Osteoblast (primary cell): ENCODE measurements at regions not wholly inside any gene's neighbourhood (a gene's known extent, or its start where the extent isn't known, plus 50 kb on each side); places are given as distances from the start of the nearest gene placed in this dataset.

Source experiments
- DNase-seq: peaks from one replicate; pipeline ENCODE4 v3.0.0; 2011; ENCODE audit warnings: low spot score, mixed read lengths; ENCODE audit not compliant: insufficient read length; ENCODE audit errors: missing footprints
- H2AFZ ChIP-seq: 2 replicates; pipeline ENCODE4 v1.6.0; 2011; ENCODE audit warnings: mild to moderate bottlenecking, low read length
- H3K27ac ChIP-seq: 2 replicates; pipeline ENCODE4 v1.5.1; 2011; ENCODE audit warnings: mild to moderate bottlenecking, low read depth, low read length, moderate library complexity
- H3K27me3 ChIP-seq: 2 replicates; pipeline ENCODE4 v1.6.0; 2012; ENCODE audit warnings: mild to moderate bottlenecking, control low read depth, inconsistent platforms, low read length, moderate library complexity; ENCODE audit not compliant: insufficient read depth
- H3K36me3 ChIP-seq: 2 replicates; pipeline ENCODE4 v1.5.1; 2011; ENCODE audit warnings: mild to moderate bottlenecking, low read length, control low read depth, moderate library complexity; ENCODE audit not compliant: insufficient read depth
- H3K4me1 ChIP-seq: 2 replicates; pipeline ENCODE4 v1.5.1; 2011; ENCODE audit warnings: mild to moderate bottlenecking, low read length, control low read depth, moderate library complexity; ENCODE audit not compliant: insufficient read depth
- H3K4me2 ChIP-seq: 2 replicates; pipeline ENCODE4 v1.6.0; 2011; ENCODE audit warnings: mild to moderate bottlenecking, low read length; ENCODE audit not compliant: insufficient read depth
- H3K4me3 ChIP-seq: fragments of 200-600 bp; sonication (generic); 3 replicates; pipeline ENCODE4 v1.5.1; 2012; ENCODE audit warnings: mild to moderate bottlenecking, low read length, inconsistent platforms; ENCODE audit not compliant: insufficient read depth
- H3K79me2 ChIP-seq: 2 replicates; pipeline ENCODE4 v1.6.0; 2012; ENCODE audit warnings: mild to moderate bottlenecking, low read length, control low read depth, inconsistent platforms; ENCODE audit not compliant: insufficient read depth
- H3K9me3 ChIP-seq: 2 replicates; pipeline ENCODE4 v1.5.1; 2011; ENCODE audit warnings: low read depth, low read length, control low read depth
- H4K20me1 ChIP-seq: 2 replicates; pipeline ENCODE4 v1.6.0; 2012; ENCODE audit warnings: mild to moderate bottlenecking, low read length, control low read depth; ENCODE audit not compliant: insufficient read depth
- CTCF ChIP-seq: IDR thresholded peaks from 2 replicates; pipeline ENCODE4 v1.5.1; 2011; ENCODE audit warnings: mild to moderate bottlenecking, low read depth, low read length, moderate library complexity; ENCODE audit errors: extremely low read depth

GRCh38 chr3:83035704-83036010 is 1274.2 kb upstream of the GBE1 start:
- H3K4me2 ChIP-seq, result no peak overlapping the region
- H3K4me3 ChIP-seq, result no peak overlapping the region
- DNase-seq, result no peak
- H3K9me3 ChIP-seq, result no peaks in the 10 kb centered on the region
- no peaks in the 10 kb centered on the region for H4K20me1 ChIP-seq
- no peak for TF ChIP-seq CTCF
- no peaks in the 10 kb centered on the region for H3K4me1 ChIP-seq
- H3K79me2 ChIP-seq, result no peaks in the 10 kb centered on the region
- no peak overlapping the region for H2AFZ ChIP-seq
- H3K27me3 ChIP-seq, result no peaks in the 10 kb centered on the region
- H3K36me3 ChIP-seq, result no peaks in the 10 kb centered on the region
- H3K27ac ChIP-seq, result no peak overlapping the region

GRCh38 chr3:83034806-83035703 is 1273.6 kb upstream of the GBE1 start:
- Histone ChIP-seq H4K20me1 (no peaks in the 10 kb centered on the region), H3K4me1 (no peaks in the 10 kb centered on the region), H3K4me3 (no peak overlapping the region), H3K4me2 (no peak overlapping the region), H3K27me3 (no peaks in the 10 kb centered on the region), H3K27ac (no peak overlapping the region), H3K9me3 (no peaks in the 10 kb centered on the region), H2AFZ (no peak overlapping the region), H3K36me3 (no peaks in the 10 kb centered on the region), H3K79me2 (no peaks in the 10 kb centered on the region)
- DNase-seq, result peak; percentile 9
- TF ChIP-seq CTCF, result no peak

- no peaks in the 10 kb centered on the region for H3K36me3 ChIP-seq
- H3K27ac ChIP-seq, result no peak overlapping the region
- no peaks in the 10 kb centered on the region for H3K27me3 ChIP-seq
- no peaks in the 10 kb centered on the region for H3K4me1 ChIP-seq
- no peak for DNase-seq
- no peaks in the 10 kb centered on the region for H3K79me2 ChIP-seq
- no peaks in the 10 kb centered on the region for H4K20me1 ChIP-seq
- no peaks in the 10 kb centered on the region for H3K9me3 ChIP-seq
- TF ChIP-seq CTCF, result no peak
- no peak overlapping the region for H3K4me3 ChIP-seq
- no peak overlapping the region for H2AFZ ChIP-seq
- no peak overlapping the region for H3K4me2 ChIP-seq
These were observed 1271.7 kb upstream of the GBE1 start for GRCh38 chr3:83033133-83033532.

- no peaks in the 10 kb centered on the region for H3K4me1 ChIP-seq
- H3K4me3 ChIP-seq, result no peak overlapping the region
These were observed 1261.6 kb upstream of the GBE1 start for GRCh38 chr3:83023086-83023485.

More at GRCh38 chr3:83023086-83023485, 1261.6 kb upstream of the GBE1 start:
- H3K4me2 ChIP-seq, result no peak overlapping the region
- no peak for TF ChIP-seq CTCF
- no peak overlapping the region for H3K27ac ChIP-seq
- no peaks in the 10 kb centered on the region for H4K20me1 ChIP-seq
- no peaks in the 10 kb centered on the region for H3K27me3 ChIP-seq
- no peak overlapping the region for H2AFZ ChIP-seq
- no peaks in the 10 kb centered on the region for H3K9me3 ChIP-seq
- DNase-seq, result no peak
- H3K79me2 ChIP-seq, result no peaks in the 10 kb centered on the region
- H3K36me3 ChIP-seq, result no peaks in the 10 kb centered on the region
